Thoracic aorta (tissue), 2 donors: ENCODE measurements at regions not wholly inside any gene's neighbourhood (a gene's known extent, or its start where the extent isn't known, plus 50 kb on each side); places are given as distances from the start of the nearest gene placed in this dataset.

Experiments used
- ATAC-seq: fragments of 150-250 bp; one replicate; pipeline ENCODE4 v1.8.0; 2017; ENCODE audit warnings: low read depth; ENCODE audit not compliant: insufficient number of reproducible peaks, low FRiP score
- DNase-seq: peaks from one replicate; pipeline ENCODE4 v3.0.0-alpha.2; 2020; ENCODE audit warnings: low spot score
- H3K27ac ChIP-seq, 2 donors: fragments of 200-600 bp; sonication (generic); 1 replicate in 1 of 2; 2 replicates in 1 of 2; pipeline ENCODE4 v1.5.1; 2016; ENCODE audit warnings: mild to moderate bottlenecking in 2 of 2, moderate library complexity in 2 of 2
- H3K27me3 ChIP-seq: fragments of 200-600 bp; sonication (generic); replicated peaks from 2 replicates; pipeline ENCODE4 v1.6.0; 2016; ENCODE audit warnings: mild to moderate bottlenecking; ENCODE audit not compliant: insufficient read depth
- H3K36me3 ChIP-seq: fragments of 200-600 bp; sonication (generic); one replicate; pipeline ENCODE4 v1.5.1; 2016
- H3K4me1 ChIP-seq, 2 donors: fragments of 200-600 bp; sonication (generic); 1 replicate in 1 of 2; 2 replicates in 1 of 2; pipeline versions ENCODE4 v1.5.1 to v1.6.0; 2016; ENCODE audit warnings: low read depth in 2 of 2, mild to moderate bottlenecking in 1 of 2; ENCODE audit not compliant: control insufficient read depth in 1 of 2
- H3K4me3 ChIP-seq: fragments of 200-600 bp; sonication (generic); 2 replicates; pipeline ENCODE4 v1.5.1; 2016; ENCODE audit warnings: mild to moderate bottlenecking
- H3K9me3 ChIP-seq: fragments of 200-600 bp; sonication (generic); 2 replicates; pipeline ENCODE4 v1.5.1; 2016
- CTCF ChIP-seq: fragments of 200-600 bp; sonication (generic); IDR thresholded peaks from one replicate; pipeline ENCODE4 v1.5.1; 2019; ENCODE audit warnings: antibody characterized with exemption

- Histone ChIP-seq H3K27ac (no peak overlapping the region), H3K27me3 (no peaks in the 10 kb centered on the region), H3K9me3 (no peaks in the 10 kb centered on the region), H3K4me3 (no peak overlapping the region), H3K36me3 (no peaks in the 10 kb centered on the region), H3K4me1 (no peaks in the 10 kb centered on the region)
- no peak for TF ChIP-seq CTCF
- ATAC-seq (no peak), DNase-seq (no peak)
Observed at GRCh38 chr1:29969576-29969975, 733.3 kb downstream of the PTPRU start.

- H3K27ac ChIP-seq: no peak overlapping the region
- DNase-seq: no peak
- H3K4me1 ChIP-seq: no peaks in the 10 kb centered on the region
- H3K36me3 ChIP-seq: no peaks in the 10 kb centered on the region
- H3K4me3 ChIP-seq: no peak overlapping the region
- no peak for TF ChIP-seq CTCF
- no peaks in the 10 kb centered on the region for H3K9me3 ChIP-seq
- ATAC-seq: no peak
- H3K27me3 ChIP-seq: no peaks in the 10 kb centered on the region
Observed at GRCh38 chr1:29967261-29967660, 730.9 kb downstream of the PTPRU start.

GRCh38 chr1:29966526-29967045 is 730.3 kb downstream of the PTPRU start:
- Histone ChIP-seq H3K27ac (no peak overlapping the region), H3K4me3 (no peak overlapping the region), H3K27me3 (no peaks in the 10 kb centered on the region), H3K4me1 (no peaks in the 10 kb centered on the region), H3K9me3 (no peaks in the 10 kb centered on the region), H3K36me3 (no peaks in the 10 kb centered on the region)
- ATAC-seq: no peak
- no peak for DNase-seq
- no peak for TF ChIP-seq CTCF

GRCh38 chr1:29964718-29965533 is 728.6 kb downstream of the PTPRU start:
- DNase-seq: no peak
- Histone ChIP-seq H3K9me3 (no peaks in the 10 kb centered on the region), H3K36me3 (no peaks in the 10 kb centered on the region), H3K27ac (no peak overlapping the region), H3K27me3 (no peaks in the 10 kb centered on the region), H3K4me3 (no peak overlapping the region), H3K4me1 (no peaks in the 10 kb centered on the region)
- TF ChIP-seq CTCF: no peak
- ATAC-seq: no peak

GRCh38 chr1:29963946-29964345 is 727.6 kb downstream of the PTPRU start:
- H3K36me3 ChIP-seq: no peaks in the 10 kb centered on the region
- H3K27me3 ChIP-seq: no peaks in the 10 kb centered on the region
- no peaks in the 10 kb centered on the region for H3K4me1 ChIP-seq
- DNase-seq (no peak), ATAC-seq (no peak)
- TF ChIP-seq CTCF: no peak
- no peak overlapping the region for H3K27ac ChIP-seq
- H3K4me3 ChIP-seq: no peak overlapping the region
- H3K9me3 ChIP-seq: no peaks in the 10 kb centered on the region
